GM23248 (cell line): ENCODE measurements at regions not wholly inside any gene's neighbourhood (a gene's known extent, or its start where the extent isn't known, plus 50 kb on each side); places are given as distances from the start of the nearest gene placed in this dataset.

Experiments
- DNase-seq: peaks from one replicate; pipeline ENCODE4 v3.0.0-alpha.2; 2015
- H2AFZ ChIP-seq: fragments of 200-600 bp; sonication (generic); 2 replicates; pipeline ENCODE4 v1.6.1; 2016; ENCODE audit warnings: antibody characterized with exemption
- H3F3A ChIP-seq: fragments of 200-600 bp; sonication (generic); 2 replicates; pipeline ENCODE4 v1.6.1; 2016; ENCODE audit warnings: mild to moderate bottlenecking, antibody characterized with exemption, mixed run types; ENCODE audit not compliant: insufficient read depth
- H3K27ac ChIP-seq: fragments of 200-600 bp; sonication (generic); 2 replicates; pipeline ENCODE4 v1.5.1; 2016; ENCODE audit warnings: mild to moderate bottlenecking
- H3K27me3 ChIP-seq: fragments of 200-600 bp; sonication (generic); replicated peaks from 2 replicates; pipeline ENCODE4 v1.6.1; 2016; ENCODE audit warnings: mild to moderate bottlenecking; ENCODE audit not compliant: insufficient read depth
- H3K36me3 ChIP-seq: fragments of 200-600 bp; sonication (generic); 2 replicates; pipeline ENCODE4 v1.6.1; 2016; ENCODE audit warnings: low read depth, mild to moderate bottlenecking
- H3K4me1 ChIP-seq: fragments of 200-600 bp; sonication (generic); 2 replicates; pipeline ENCODE4 v1.6.1; 2016; ENCODE audit warnings: mild to moderate bottlenecking; ENCODE audit not compliant: insufficient read depth
- H3K4me2 ChIP-seq: fragments of 200-600 bp; sonication (generic); one replicate; pipeline ENCODE4 v1.6.1; 2016; ENCODE audit warnings: mild to moderate bottlenecking; ENCODE audit not compliant: unreplicated experiment
- H3K4me3 ChIP-seq: fragments of 200-600 bp; sonication (generic); 2 replicates; pipeline ENCODE4 v1.5.1; 2016; ENCODE audit warnings: mild to moderate bottlenecking
- H3K79me2 ChIP-seq: fragments of 200-600 bp; sonication (generic); 2 replicates; pipeline ENCODE4 v1.6.1; 2016; ENCODE audit warnings: mild to moderate bottlenecking; ENCODE audit not compliant: insufficient read depth
- H3K9ac ChIP-seq: fragments of 200-600 bp; sonication (generic); 2 replicates; pipeline ENCODE4 v1.6.1; 2016; ENCODE audit warnings: mild to moderate bottlenecking
- H3K9me2 ChIP-seq: fragments of 200-600 bp; sonication (generic); 2 replicates; pipeline ENCODE4 v1.6.1; 2016; ENCODE audit warnings: mixed run types, mild to moderate bottlenecking, moderate library complexity; ENCODE audit not compliant: insufficient read depth
- H3K9me3 ChIP-seq: fragments of 200-600 bp; sonication (generic); one replicate; pipeline ENCODE4 v1.6.1; 2017; ENCODE audit warnings: low read depth
- H4K20me1 ChIP-seq: fragments of 200-600 bp; sonication (generic); 2 replicates; pipeline ENCODE4 v1.6.0; 2016; ENCODE audit not compliant: insufficient read depth
- EZH2 ChIP-seq: fragments of 200-600 bp; sonication (generic); IDR thresholded peaks from 2 replicates; pipeline ENCODE4 v1.6.1; 2018; ENCODE audit warnings: antibody characterized with exemption, mild to moderate bottlenecking; ENCODE audit not compliant: insufficient read depth, poor library complexity, severe bottlenecking
- EZH2phosphoT487 ChIP-seq: fragments of 200-600 bp; sonication (generic); IDR thresholded peaks from 2 replicates; pipeline ENCODE4 v1.6.1; 2018; ENCODE audit warnings: antibody characterized with exemption, moderate library complexity, mild to moderate bottlenecking, low read depth; ENCODE audit not compliant: insufficient read depth
- WGBS, 2 experiments: methylation state at CpG; one replicate each; pipeline ENCODE4 v1.1.6; 2015 to 2017; ENCODE audit warnings: low lambda C conversion rate in 2 of 2, low coverage in 1 of 2; ENCODE audit errors: missing lambda C conversion rate in 2 of 2; 5-methylcytosine and 5-hydroxymethylcytosine counted together
- in situ Hi-C: fragments of 300-500 bp; cut with MboI; formaldehyde crosslinking; loops from 2 replicates; pipeline ENCODE4 v1.15.0; 2020

GRCh38 chr15:62783303-62783957 lies 259.1 kb upstream of the TPM1 start:
- no peak overlapping the region for H3K4me3 ChIP-seq
- 0 out of 2 replicates have a peak overlapping the region, but pooled peaks have one; percentile 22 for H3K9ac ChIP-seq
- H3K4me1 ChIP-seq: peaks cover 29% of the 10 kb centered on the region
- no peaks in the 10 kb centered on the region for H4K20me1 ChIP-seq
- H3F3A ChIP-seq: peaks cover 22% of the 10 kb centered on the region
- in situ Hi-C loops: loop anchor here (25.0 kb wide), 1 partner anchor 629 kb away; no protein-coding TSS in a partner anchor
- H3K9me3 ChIP-seq: no peaks in the 10 kb centered on the region
- WGBS, 2 experiments: 71 to 79% methylated on average over 11 to 14 of the region's 14 CpGs
- no peaks in the 10 kb centered on the region for H3K36me3 ChIP-seq
- H3K4me2 ChIP-seq: no peak overlapping the region
- no peaks in the 10 kb centered on the region for H3K27me3 ChIP-seq
- DNase-seq: peak; percentile 87
- TF ChIP-seq EZH2phosphoT487: no peak
- TF ChIP-seq EZH2: no peak
- H3K27ac ChIP-seq: no peak overlapping the region
- no peaks in the 10 kb centered on the region for H3K79me2 ChIP-seq
- no peaks in the 10 kb centered on the region for H3K9me2 ChIP-seq
- H2AFZ ChIP-seq: no peak overlapping the region

- DNase-seq: no peak
- 51 to 60% methylated on average over 10 of the region's 10 CpGs for WGBS, 2 experiments
- Histone ChIP-seq H3K9me2 (no peaks in the 10 kb centered on the region), H3K36me3 (no peaks in the 10 kb centered on the region), H3K9ac (no peak overlapping the region), H3F3A (peaks cover 14% of the 10 kb centered on the region), H3K9me3 (no peaks in the 10 kb centered on the region), H3K79me2 (no peaks in the 10 kb centered on the region), H3K4me3 (no peak overlapping the region), H3K4me2 (no peak overlapping the region), H2AFZ (no peak overlapping the region), H3K4me1 (peaks cover 19% of the 10 kb centered on the region), H3K27ac (no peak overlapping the region), H3K27me3 (no peaks in the 10 kb centered on the region), H4K20me1 (no peaks in the 10 kb centered on the region)
- TF ChIP-seq EZH2phosphoT487 (no peak), EZH2 (no peak)
- in situ Hi-C loops: loop anchor here (25.0 kb wide), 1 partner anchor 626 kb away; no protein-coding TSS in a partner anchor
These were observed 256.4 kb upstream of the TPM1 start for GRCh38 chr15:62785881-62786828.

GRCh38 chr15:62787401-62787800 lies 255.1 kb upstream of the TPM1 start:
- peaks cover 8% of the 10 kb centered on the region for H3F3A ChIP-seq
- no peak overlapping the region for H3K27ac ChIP-seq
- no peaks in the 10 kb centered on the region for H4K20me1 ChIP-seq
- H3K36me3 ChIP-seq: no peaks in the 10 kb centered on the region
- H3K4me1 ChIP-seq: peaks cover 15% of the 10 kb centered on the region
- H3K79me2 ChIP-seq: no peaks in the 10 kb centered on the region
- H3K4me3 ChIP-seq: no peak overlapping the region
- no peaks in the 10 kb centered on the region for H3K27me3 ChIP-seq
- no peak overlapping the region for H3K4me2 ChIP-seq
- WGBS, 2 experiments: 96 to 99% methylated on average over 4 to 7 of the region's 7 CpGs
- in situ Hi-C loops: loop anchor here (25.0 kb wide), 1 partner anchor 625 kb away; no protein-coding TSS in a partner anchor
- H3K9ac ChIP-seq: no peak overlapping the region
- no peaks in the 10 kb centered on the region for H3K9me3 ChIP-seq
- no peaks in the 10 kb centered on the region for H3K9me2 ChIP-seq
- no peak for DNase-seq
- TF ChIP-seq EZH2phosphoT487: no peak
- TF ChIP-seq EZH2: no peak
- H2AFZ ChIP-seq: no peak overlapping the region

- TF ChIP-seq EZH2 (no peak), EZH2phosphoT487 (no peak)
- H4K20me1 ChIP-seq: no peaks in the 10 kb centered on the region
- H3K36me3 ChIP-seq: no peaks in the 10 kb centered on the region
- H3K9me3 ChIP-seq: no peaks in the 10 kb centered on the region
- H3K4me2 ChIP-seq: no peak overlapping the region
- WGBS, 2 experiments: 82% methylated on average over 6 of the region's 6 CpGs
- no peaks in the 10 kb centered on the region for H3K9me2 ChIP-seq
- H3K27ac ChIP-seq: no peak overlapping the region
- no peak for DNase-seq
- no peaks in the 10 kb centered on the region for H3K79me2 ChIP-seq
- no peaks in the 10 kb centered on the region for H3K27me3 ChIP-seq
- peaks cover 7% of the 10 kb centered on the region for H3K4me1 ChIP-seq
- no peak overlapping the region for H3K9ac ChIP-seq
- no peak overlapping the region for H2AFZ ChIP-seq
- in situ Hi-C loops: loop anchor here (25.0 kb wide), 1 partner anchor 624 kb away; no protein-coding TSS in a partner anchor
- no peak overlapping the region for H3K4me3 ChIP-seq
- no peaks in the 10 kb centered on the region for H3F3A ChIP-seq
These were observed 254.3 kb upstream of the TPM1 start for GRCh38 chr15:62788224-62788623.
